Sigmoid colon (tissue), 4 donors: ENCODE measurements at regions not wholly inside any gene's neighbourhood (a gene's known extent, or its start where the extent isn't known, plus 50 kb on each side); places are given as distances from the start of the nearest gene placed in this dataset.

Experiments used
- EP300 ChIP-seq, 4 donors: sonication (generic); formaldehyde crosslinking; IDR thresholded peaks; one replicate each; pipeline ENCODE4 v1.6.1; 2017; ENCODE audit warnings: antibody characterized with exemption in 4 of 4
- POLR2A ChIP-seq, 2 donors: fragments of 450-650 bp; IDR thresholded peaks; one replicate each; pipeline ENCODE4 v1.6.1; 2016; ENCODE audit warnings: antibody characterized with exemption in 2 of 2, mild to moderate bottlenecking in 2 of 2, moderate library complexity in 2 of 2
- TF ChIP-seq, protein P1 (sequence below), 4 experiments: fragments of 450-650 bp in 3 of 4; fragments of 200-600 bp in 1 of 4; IDR thresholded peaks; one replicate each; pipeline ENCODE4 v1.5.1; 2016 to 2019; ENCODE audit warnings: antibody characterized with exemption in 4 of 4, mild to moderate bottlenecking in 3 of 4, moderate library complexity in 2 of 4

DNA sequence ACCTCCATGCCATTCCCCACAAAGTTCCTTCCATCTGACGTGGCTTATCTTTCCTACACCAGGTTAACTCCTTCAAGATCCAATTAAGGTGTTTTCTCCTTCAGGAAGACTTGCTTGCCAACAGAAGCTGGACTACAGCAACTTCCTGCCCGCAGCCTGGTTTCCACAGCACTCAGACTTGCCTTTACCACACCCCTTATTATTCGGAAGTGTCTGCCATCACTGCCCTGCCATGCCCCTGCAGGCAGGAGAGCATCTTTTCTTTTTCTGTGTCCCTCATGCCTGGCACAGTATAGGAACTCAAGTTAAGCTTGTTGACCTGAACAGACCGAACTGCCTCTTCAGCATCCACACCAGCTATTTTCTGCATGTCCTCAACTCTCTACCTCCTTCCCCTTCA lies 168.0 kb downstream of the FOXO1 start:
- TF ChIP-seq, protein P1, sequence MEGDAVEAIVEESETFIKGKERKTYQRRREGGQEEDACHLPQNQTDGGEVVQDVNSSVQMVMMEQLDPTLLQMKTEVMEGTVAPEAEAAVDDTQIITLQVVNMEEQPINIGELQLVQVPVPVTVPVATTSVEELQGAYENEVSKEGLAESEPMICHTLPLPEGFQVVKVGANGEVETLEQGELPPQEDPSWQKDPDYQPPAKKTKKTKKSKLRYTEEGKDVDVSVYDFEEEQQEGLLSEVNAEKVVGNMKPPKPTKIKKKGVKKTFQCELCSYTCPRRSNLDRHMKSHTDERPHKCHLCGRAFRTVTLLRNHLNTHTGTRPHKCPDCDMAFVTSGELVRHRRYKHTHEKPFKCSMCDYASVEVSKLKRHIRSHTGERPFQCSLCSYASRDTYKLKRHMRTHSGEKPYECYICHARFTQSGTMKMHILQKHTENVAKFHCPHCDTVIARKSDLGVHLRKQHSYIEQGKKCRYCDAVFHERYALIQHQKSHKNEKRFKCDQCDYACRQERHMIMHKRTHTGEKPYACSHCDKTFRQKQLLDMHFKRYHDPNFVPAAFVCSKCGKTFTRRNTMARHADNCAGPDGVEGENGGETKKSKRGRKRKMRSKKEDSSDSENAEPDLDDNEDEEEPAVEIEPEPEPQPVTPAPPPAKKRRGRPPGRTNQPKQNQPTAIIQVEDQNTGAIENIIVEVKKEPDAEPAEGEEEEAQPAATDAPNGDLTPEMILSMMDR (IDR thresholded peaks at IDR 0.05), result no peak
- TF ChIP-seq EP300 (IDR thresholded peaks at IDR 0.05) (no peak), POLR2A (IDR thresholded peaks at IDR 0.05) (no peak)
